A549 (cell line): ENCODE measurements at regions not wholly inside any gene's neighbourhood (a gene's known extent, or its start where the extent isn't known, plus 50 kb on each side); places are given as distances from the start of the nearest gene placed in this dataset.

ENCODE experiments used
- ATAC-seq, 2 experiments: fragments of 200-7000 bp in 1 of 2; fragments of >200 bp in 1 of 2; cut with Nextera tagmentation in 1 of 2; cut with Tn5 transposase in 1 of 2; 3 replicates each; pipeline versions ENCODE4 v1.8.0 to v1.9.1; 2018 to 2020; ENCODE audit warnings: mild to moderate bottlenecking in 1 of 2, moderate library complexity in 1 of 2
- CTCF ChIA-PET: fragments of 300-600 bp; sonication (Branson Sonifier 250); formaldehyde crosslinking; extraction: SDS; loops from one replicate; lab custom pipeline; 2021; ENCODE audit warnings: antibody characterized with exemption, inconsistent platforms; lab: Yijun Ruan, JAX
- POLR2A ChIA-PET: fragments of 350-600 bp; formaldehyde crosslinking; extraction: SDS; loops from one replicate; lab custom pipeline; 2021; ENCODE audit warnings: antibody characterized with exemption, inconsistent platforms; lab: Yijun Ruan, JAX
- DNase-seq, 2 experiments: peaks; one replicate each; pipeline versions ENCODE4 v3.0.0 to v3.0.0-alpha.2; 2011 to 2016; ENCODE audit warnings: low read depth in 1 of 2, low spot score in 1 of 2
- FAIRE-seq: peaks from 2 replicates; lab custom pipeline; 2011; peaks lifted over from hg19 to GRCh38; lab: Jason Lieb, UNC
- H3K27ac ChIP-seq, 2 experiments: fragments of >200 bp; sonication (Bioruptor Twin); formaldehyde crosslinking; 3 replicates each; pipeline ENCODE4 v1.5.1; 2016 to 2017
- H3K4me1 ChIP-seq: fragments of >200 bp; sonication (Bioruptor Twin); formaldehyde crosslinking; 3 replicates; pipeline ENCODE4 v1.6.1; 2016
- H3K4me2 ChIP-seq: fragments of >200 bp; sonication (Bioruptor Twin); formaldehyde crosslinking; 3 replicates; pipeline ENCODE4 v1.6.1; 2016
- H3K4me3 ChIP-seq: fragments of >200 bp; sonication (Bioruptor Twin); formaldehyde crosslinking; 3 replicates; pipeline ENCODE4 v1.5.1; 2016
- H3K9me3 ChIP-seq: fragments of >200 bp; sonication (Bioruptor Twin); formaldehyde crosslinking; 3 replicates; pipeline ENCODE4 v1.6.1; 2016
- ATOH8 ChIP-seq: fragments of 250-450 bp; sonication (Bioruptor Pico); IDR thresholded peaks from 2 replicates; pipeline ENCODE4 v1.5.0; 2020; ENCODE audit warnings: low read depth, mild to moderate bottlenecking, moderate library complexity
- BHLHE40 ChIP-seq: IDR thresholded peaks from 2 replicates; pipeline ENCODE4 v1.6.1; 2012; ENCODE audit warnings: low read depth, low read length, inconsistent platforms
- CBX8 ChIP-seq: fragments of 200-600 bp; sonication (generic); IDR thresholded peaks from 2 replicates; pipeline ENCODE4 v1.6.1; 2016
- CEBPB ChIP-seq, 2 experiments: fragments of >200 bp in 1 of 2; sonication (Bioruptor Twin) in 1 of 2; formaldehyde crosslinking in 1 of 2; IDR thresholded peaks; 2 replicates each; pipeline ENCODE4 v1.6.1; 2012 to 2016
- CHD2 ChIP-seq: fragments of 150-350 bp; IDR thresholded peaks from 2 replicates; pipeline ENCODE4 v1.6.1; 2014; ENCODE audit warnings: low read length; ENCODE audit not compliant: partially characterized antibody
- CHD4 ChIP-seq: fragments of 200-600 bp; sonication (generic); IDR thresholded peaks from 2 replicates; pipeline ENCODE4 v1.6.1; 2016; ENCODE audit warnings: antibody characterized with exemption, mild to moderate bottlenecking, borderline replicate concordance
- CTCF ChIP-seq: fragments of >200 bp; sonication (Bioruptor Twin); formaldehyde crosslinking; IDR thresholded peaks from 3 replicates; pipeline ENCODE4 v1.5.1; 2016
- EHF ChIP-seq: fragments of 250-450 bp; sonication (Bioruptor Pico); IDR thresholded peaks from 2 replicates; pipeline ENCODE4 v1.5.0; 2020; ENCODE audit warnings: mild to moderate bottlenecking
- EHMT2 ChIP-seq: fragments of 200-600 bp; sonication (generic); IDR thresholded peaks from 2 replicates; pipeline ENCODE4 v1.6.1; 2016; ENCODE audit warnings: antibody characterized with exemption, low read depth, mild to moderate bottlenecking, moderate library complexity
- FOSL2 ChIP-seq, 2 experiments: fragments of 450-650 bp in 1 of 2; fragments of >200 bp in 1 of 2; sonication (Bioruptor Twin) in 1 of 2; formaldehyde crosslinking; IDR thresholded peaks; 2 replicates each; pipeline versions ENCODE4 v1.5.0 to v1.6.1; 2016 to 2020; ENCODE audit warnings: mild to moderate bottlenecking in 1 of 2, moderate library complexity in 1 of 2
- HEYL ChIP-seq: fragments of 250-450 bp; sonication (Bioruptor Pico); IDR thresholded peaks from 2 replicates; pipeline ENCODE4 v1.8.0; 2021; ENCODE audit warnings: mild to moderate bottlenecking, moderate library complexity
- HMGXB4 ChIP-seq: fragments of 250-450 bp; sonication (Bioruptor Pico); IDR thresholded peaks from 2 replicates; pipeline ENCODE4 v1.5.0; 2021; ENCODE audit warnings: mild to moderate bottlenecking, moderate library complexity, borderline replicate concordance
- HOXB13 ChIP-seq: fragments of 250-450 bp; sonication (Bioruptor Pico); IDR thresholded peaks from 2 replicates; pipeline ENCODE4 v1.5.0; 2020; ENCODE audit warnings: low read depth, mild to moderate bottlenecking, moderate library complexity
- HOXB5 ChIP-seq: fragments of 250-450 bp; sonication (Bioruptor Pico); IDR thresholded peaks from 2 replicates; pipeline ENCODE4 v1.5.0; 2020; ENCODE audit warnings: mild to moderate bottlenecking, moderate library complexity
- JUNB ChIP-seq: fragments of >200 bp; sonication (Bioruptor Twin); formaldehyde crosslinking; IDR thresholded peaks from 2 replicates; pipeline ENCODE4 v1.6.1; 2016
- KDM1A ChIP-seq: fragments of 200-600 bp; sonication (generic); IDR thresholded peaks from 2 replicates; pipeline ENCODE4 v1.6.1; 2016; ENCODE audit warnings: low read depth, mild to moderate bottlenecking
- MAX ChIP-seq: IDR thresholded peaks from 2 replicates; pipeline ENCODE4 v1.6.1; 2012
- MYC ChIP-seq: IDR thresholded peaks from 2 replicates; pipeline ENCODE4 v1.6.1; 2012; ENCODE audit warnings: mild to moderate bottlenecking, inconsistent platforms, low read length, improper control_type of control experiment, borderline replicate concordance
- NPAS2 ChIP-seq: fragments of 250-450 bp; sonication (Bioruptor Pico); IDR thresholded peaks from 2 replicates; pipeline ENCODE4 v1.8.0; 2022; ENCODE audit warnings: mild to moderate bottlenecking, moderate library complexity, borderline replicate concordance
- NR3C1 ChIP-seq: fragments of >200 bp; sonication (Bioruptor Twin); formaldehyde crosslinking; IDR thresholded peaks from 3 replicates; pipeline ENCODE4 v1.6.1; 2017
- POLR2A ChIP-seq: IDR thresholded peaks from 2 replicates; pipeline ENCODE4 v1.6.1; 2012; ENCODE audit warnings: mild to moderate bottlenecking, low read length
- RARB ChIP-seq: fragments of 250-450 bp; sonication (Bioruptor Pico); IDR thresholded peaks from 2 replicates; pipeline ENCODE4 v1.8.0; 2021; ENCODE audit warnings: mild to moderate bottlenecking, moderate library complexity
- RFX5 ChIP-seq: fragments of 450-650 bp; IDR thresholded peaks from 2 replicates; pipeline ENCODE4 v1.7.1; 2014; ENCODE audit warnings: antibody characterized with exemption, mild to moderate bottlenecking, moderate library complexity
- SREBF2 ChIP-seq: fragments of 450-650 bp; IDR thresholded peaks from 2 replicates; pipeline ENCODE4 v1.6.1; 2014; ENCODE audit warnings: mild to moderate bottlenecking, moderate library complexity
- TP53 ChIP-seq: fragments of 250-450 bp; sonication (Bioruptor Pico); IDR thresholded peaks from 2 replicates; pipeline ENCODE4 v1.5.0; 2021; ENCODE audit warnings: mild to moderate bottlenecking, moderate library complexity
- ZC3H11A ChIP-seq: fragments of 450-650 bp; IDR thresholded peaks from 2 replicates; pipeline ENCODE4 v1.6.1; 2014; ENCODE audit warnings: antibody characterized with exemption, mild to moderate bottlenecking
- ZNF302 ChIP-seq: fragments of 250-450 bp; sonication (Bioruptor Pico); IDR thresholded peaks from 2 replicates; pipeline ENCODE4 v1.9.0; 2021; ENCODE audit warnings: inconsistent platforms, mild to moderate bottlenecking, moderate library complexity
- WGBS: methylation state at CpG from one replicate; pipeline ENCODE4 v1.1.6; 2017; ENCODE audit errors: missing lambda C conversion rate; 5-methylcytosine and 5-hydroxymethylcytosine counted together

- WGBS = 42% methylated on average over 3 of the region's 3 CpGs
- H3K4me1 ChIP-seq = no peaks in the 10 kb centered on the region
- no peak overlapping the region for H3K4me2 ChIP-seq
- no peak overlapping the region for H3K4me3 ChIP-seq
- CTCF ChIA-PET = no interaction called here
- no peak for ATAC-seq
- no peak overlapping the region for H3K27ac ChIP-seq
- DNase-seq = no peak
- no peak for FAIRE-seq
- TF ChIP-seq CHD2 (no peak), CHD4 (no peak), HMGXB4 (CRISPR knock-in tag) (no peak), RARB (CRISPR knock-in tag) (no peak), KDM1A (no peak), ATOH8 (no peak), EHMT2 (no peak), HOXB13 (no peak), MYC (no peak), HEYL (no peak), SREBF2 (no peak), CEBPB (IDR thresholded peaks at IDR 0.05) (no peak), NR3C1 (no peak)
- TF ChIP-seq, all 56 proteins: peak for 0
- POLR2A ChIA-PET = no interaction called here
- H3K9me3 ChIP-seq = no peaks in the 10 kb centered on the region
These were observed 124.8 kb upstream of the ATP11B start for GRCh38 chr3:182668541-182668940.

- H3K4me2 ChIP-seq = no peak overlapping the region
These were observed 124.3 kb upstream of the ATP11B start for GRCh38 chr3:182668974-182669373.

More at GRCh38 chr3:182668974-182669373, 124.3 kb upstream of the ATP11B start:
- no peaks in the 10 kb centered on the region for H3K4me1 ChIP-seq
- DNase-seq = no peak
- FAIRE-seq = no peak
- H3K9me3 ChIP-seq = no peaks in the 10 kb centered on the region
- no peak for ATAC-seq
- TF ChIP-seq CHD4 (no peak), CTCF (no peak), EHF (no peak), EHMT2 (no peak), JUNB (no peak), ZC3H11A (no peak), POLR2A (no peak), ZNF302 (CRISPR knock-in tag) (no peak), NPAS2 (CRISPR knock-in tag) (no peak), HOXB5 (CRISPR knock-in tag) (no peak), CEBPB (IDR thresholded peaks at IDR 0.05) (no peak), TP53 (CRISPR knock-in tag) (no peak), FOSL2 (IDR thresholded peaks at IDR 0.05) (no peak), FOSL2 (CRISPR knock-in tag; IDR thresholded peaks at IDR 0.05) (no peak), CBX8 (no peak), RFX5 (no peak), BHLHE40 (no peak), MAX (no peak)
- TF ChIP-seq, all 56 proteins: peak for 0
- POLR2A ChIA-PET = no interaction called here
- CTCF ChIA-PET = no interaction called here
- H3K4me3 ChIP-seq = no peak overlapping the region
- H3K27ac ChIP-seq = no peak overlapping the region
